ENCODE measurements at regions not wholly inside any gene's neighbourhood (a gene's known extent, or its start where the extent isn't known, plus 50 kb on each side); places are given as distances from the start of the nearest gene placed in this dataset.

DNA sequence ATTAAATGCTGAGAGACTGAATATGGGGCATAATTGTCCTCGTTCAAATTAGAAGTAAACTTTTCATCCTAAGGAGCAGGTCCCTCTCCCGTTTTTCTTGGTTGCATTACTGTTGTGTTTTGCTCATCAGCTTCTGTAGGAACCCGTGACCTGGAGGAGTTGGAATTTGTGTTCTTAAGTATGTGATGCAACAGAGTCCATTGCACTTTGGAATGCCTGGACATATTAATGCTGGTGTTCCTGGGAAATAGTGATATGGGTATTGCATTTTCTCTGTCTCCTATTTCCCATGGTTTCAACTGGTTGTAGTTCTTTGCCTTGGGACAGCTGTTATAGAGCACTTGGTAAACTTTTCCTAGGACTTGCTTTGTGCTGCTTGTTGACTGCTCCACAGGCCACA, 417.8 kb upstream of the LCORL start:
- no peaks in the 10 kb centered on the region for H3K36me3 ChIP-seq (ENCODE audit: control insufficient read depth, insufficient read depth, low read length)
- BruUV-seq (replicated peaks) = no TSS peak
- in situ Hi-C loops (cut with HindIII; ENCODE audit: low pct_unique_long_range_greater_than_20kb, low sequenced_read_pairs) = no loop called here
- intact Hi-C loops (cut with micrococcal nuclease; ENCODE audit: unreplicated experiment) = no loop called here
- no peak overlapping the region for H3K4me3 ChIP-seq (ENCODE audit: low read depth in 2 of 2, low read length in 2 of 2)
- no peaks in the 10 kb centered on the region for H3K4me1 ChIP-seq (ENCODE audit: control insufficient read depth, insufficient read depth, low read length)
- ChIA-PET POLR2A (no interaction called here), CTCF (no interaction called here)
- H3K9me3 ChIP-seq (ENCODE audit: control insufficient read depth, insufficient read depth, low read depth, low read length) = no peaks in the 10 kb centered on the region
- DNase-seq (ENCODE audit: low read depth, low spot score) (no peak), ATAC-seq (no peak)
- H3K27ac ChIP-seq (ENCODE audit: low read length) = no peak overlapping the region
- TF ChIP-seq REST (IDR thresholded peaks at IDR 0.05; ENCODE audit: insufficient read depth in 1 of 2, low read depth in 2 of 2, low read length in 1 of 2) = no peak
- TF ChIP-seq SIN3A (IDR thresholded peaks at IDR 0.05; ENCODE audit: borderline replicate concordance, insufficient read depth, low read depth, low read length) = no peak
- H3K27me3 ChIP-seq (ENCODE audit: control insufficient read depth, insufficient read depth, low read length) = no peaks in the 10 kb centered on the region

DNA sequence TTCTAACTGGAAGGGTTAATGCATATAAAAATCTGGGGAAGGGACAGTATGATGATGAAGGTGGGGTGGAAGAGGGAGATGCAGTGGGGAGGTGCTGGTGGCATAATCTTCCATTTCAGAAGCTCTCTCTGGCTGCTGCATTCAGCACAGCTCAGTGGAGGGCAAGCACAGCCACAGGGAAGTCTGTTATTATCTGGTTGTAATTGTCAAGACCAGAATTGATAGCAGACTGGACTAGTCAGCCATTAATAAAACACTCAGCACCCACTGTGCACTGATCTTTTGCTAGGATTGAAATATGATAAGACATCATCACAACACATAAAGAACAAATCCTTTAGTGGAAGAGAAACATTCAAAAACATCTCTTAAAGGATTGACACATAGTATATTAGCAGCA, 414.2 kb upstream of the LCORL start:
- BruUV-seq (replicated peaks) = no TSS peak
- Histone ChIP-seq H3K4me1 (ENCODE audit: control insufficient read depth, insufficient read depth, low read length) (no peaks in the 10 kb centered on the region), H3K27ac (ENCODE audit: low read length) (no peak overlapping the region), H3K4me3 (ENCODE audit: low read depth in 2 of 2, low read length in 2 of 2) (no peak overlapping the region), H3K27me3 (ENCODE audit: control insufficient read depth, insufficient read depth, low read length) (no peaks in the 10 kb centered on the region), H3K36me3 (ENCODE audit: control insufficient read depth, insufficient read depth, low read length) (no peaks in the 10 kb centered on the region), H3K9me3 (ENCODE audit: control insufficient read depth, insufficient read depth, low read depth, low read length) (no peaks in the 10 kb centered on the region)
- intact Hi-C loops (cut with micrococcal nuclease; ENCODE audit: unreplicated experiment) (no loop called here), in situ Hi-C loops (cut with HindIII; ENCODE audit: low pct_unique_long_range_greater_than_20kb, low sequenced_read_pairs) (no loop called here)
- ChIA-PET CTCF (no interaction called here), POLR2A (no interaction called here)
- ATAC-seq (no peak), DNase-seq (ENCODE audit: low read depth, low spot score) (no peak)
- TF ChIP-seq TCF7L2 (IDR thresholded peaks at IDR 0.05; ENCODE audit: low read depth, low read length) = no peak
- TF ChIP-seq POLR2AphosphoS5 (IDR thresholded peaks at IDR 0.05; ENCODE audit: low read depth, low read length) = no peak
- no peak for TF ChIP-seq REST (IDR thresholded peaks at IDR 0.05; ENCODE audit: insufficient read depth in 1 of 2, low read depth in 2 of 2, low read length in 1 of 2)
- no peak for TF ChIP-seq SIN3A (IDR thresholded peaks at IDR 0.05; ENCODE audit: borderline replicate concordance, insufficient read depth, low read depth, low read length)
- no peak for TF ChIP-seq CTCF (IDR thresholded peaks at IDR 0.05)

Data from Panc1 (cell line).